ENCODE measurements at regions not wholly inside any gene's neighbourhood (a gene's known extent, or its start where the extent isn't known, plus 50 kb on each side); places are given as distances from the start of the nearest gene placed in this dataset.

DNA sequence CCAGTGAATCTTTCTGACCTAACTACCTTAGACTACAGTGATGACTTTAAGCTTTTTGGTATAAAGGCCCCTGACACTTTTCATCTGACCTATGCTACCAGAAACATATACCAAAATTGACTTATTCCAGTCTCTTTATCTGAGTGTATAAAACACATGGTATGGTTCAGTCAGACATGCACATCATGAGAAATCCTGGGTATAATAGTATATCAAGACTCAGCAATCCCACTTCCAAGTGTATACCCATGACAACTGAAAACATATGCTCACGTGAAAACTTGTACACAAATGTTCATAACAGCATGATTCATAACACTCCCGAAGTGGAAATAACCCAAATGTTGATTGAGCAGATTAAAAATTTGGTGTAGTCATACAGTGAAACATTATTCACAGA lies 70.0 kb upstream of the RPRM start:
- H2AK5ac ChIP-seq (ENCODE audit: low read depth, low read length), result no peak overlapping the region
- H3K79me2 ChIP-seq (ENCODE audit: control insufficient read depth in 1 of 2, insufficient read depth in 2 of 2, low read length in 2 of 2), result no peaks in the 10 kb centered on the region
- H2AFZ ChIP-seq (ENCODE audit: low read length), result no peak overlapping the region
- H3K79me1 ChIP-seq (ENCODE audit: low read depth, low read length), result no peaks in the 10 kb centered on the region
- no peak overlapping the region for H3K4ac ChIP-seq (replicated peaks; ENCODE audit: insufficient read length, low read depth, low read length)
- no peak overlapping the region for H3K23ac ChIP-seq (ENCODE audit: insufficient read length)
- no peak overlapping the region for H4K91ac ChIP-seq (replicated peaks; ENCODE audit: insufficient read length, low read length)
- FAIRE-seq, result no peak
- H3K18ac ChIP-seq (ENCODE audit: extremely low read depth, low read length), result no peak overlapping the region
- 88% methylated on average over 2 of the region's 2 CpGs; no CpG with 5 or more reads in 1 of the 2 experiments for WGBS, 2 experiments (ENCODE audit: extremely low coverage in 1 of 2, insufficient coverage in 1 of 2, insufficient read length in 1 of 2, insufficient replicate concordance in 2 of 2, low coverage in 1 of 2, low lambda C conversion rate in 2 of 2, missing lambda C conversion rate in 1 of 2)
- no peak overlapping the region for H3K4me3 ChIP-seq (ENCODE audit: extremely low read depth in 1 of 4, insufficient read depth in 2 of 4, low read depth in 3 of 4, low read length in 4 of 4)
- no peak overlapping the region for H2BK15ac ChIP-seq (ENCODE audit: low read length)
- no peak overlapping the region for H2BK12ac ChIP-seq (ENCODE audit: low read depth, low read length)
- CTCF ChIA-PET (ENCODE audit: partially characterized antibody), result interaction anchor here (1.1 to 1.9 kb wide), 3 partner anchors 29 to 622 kb away, joined by 3 to 7 read pairs (median 5); no protein-coding TSS in a partner anchor
- no peak overlapping the region for H2BK120ac ChIP-seq (replicated peaks; ENCODE audit: low read depth, low read length)
- no peak overlapping the region for H2BK20ac ChIP-seq (ENCODE audit: low read length)
- H3K4me1 ChIP-seq (replicated peaks in 1 of 4; ENCODE audit: control insufficient read depth in 3 of 4, insufficient read depth in 4 of 4, low read length in 3 of 4), result peaks cover 0 to 2% (median 0%) of the 10 kb centered on the region in 4 experiments; a peak in 2 of 7 replicates
- TF ChIP-seq SP1 (IDR thresholded peaks at IDR 0.05; ENCODE audit: low read depth, low read length) (no peak), CHD2 (IDR thresholded peaks at IDR 0.05; ENCODE audit: low read length) (no peak), RFX5 (IDR thresholded peaks at IDR 0.05; ENCODE audit: borderline replicate concordance, low read depth, low read length) (no peak), KDM4A (IDR thresholded peaks at IDR 0.05; ENCODE audit: low read depth, low read length, severe bottlenecking) (no peak), BCL11A (IDR thresholded peaks at IDR 0.05; ENCODE audit: low read depth in 2 of 2, low read length in 2 of 2) (no peak), RBBP5 (IDR thresholded peaks at IDR 0.05; ENCODE audit: borderline replicate concordance, low read depth, low read length) (no peak)
- H3K36me3 ChIP-seq (ENCODE audit: control insufficient read depth in 2 of 4, insufficient read depth in 4 of 4, low read length in 3 of 4), result no peaks in the 10 kb centered on the region
- H3K27ac ChIP-seq (ENCODE audit: low read depth, low read length), result no peak overlapping the region
- H4K8ac ChIP-seq (ENCODE audit: extremely low read depth, insufficient read depth, low read length), result no peak overlapping the region
- H3K4me2 ChIP-seq (ENCODE audit: insufficient read depth in 1 of 2, low read depth in 2 of 2, low read length in 2 of 2), result no peak overlapping the region
- H4K20me1 ChIP-seq (replicated peaks in 1 of 2; ENCODE audit: control insufficient read depth in 1 of 2, insufficient read depth in 2 of 2, low read length in 2 of 2), result no peaks in the 10 kb centered on the region
- no peak overlapping the region for H2BK5ac ChIP-seq (ENCODE audit: low read depth, low read length)
- H3K14ac ChIP-seq (ENCODE audit: insufficient read length), result no peak overlapping the region
- H3K27me3 ChIP-seq (replicated peaks in 1 of 4; ENCODE audit: control insufficient read depth in 3 of 4, extremely low read depth in 1 of 4, insufficient read depth in 3 of 4, low read length in 3 of 4), result no peaks in the 10 kb centered on the region
- no peaks in the 10 kb centered on the region for H3K23me2 ChIP-seq (ENCODE audit: low read depth, low read length)
- H4K5ac ChIP-seq (ENCODE audit: insufficient read length, low read depth, low read length), result no peak overlapping the region
- POLR2A ChIA-PET (ENCODE audit: partially characterized antibody), result no interaction called here
- no peaks in the 10 kb centered on the region for H3K9me3 ChIP-seq (ENCODE audit: insufficient read depth in 2 of 2, low read depth in 1 of 2, low read length in 1 of 2)
- H3K56ac ChIP-seq (replicated peaks; ENCODE audit: insufficient read length, low read depth, low read length), result no peak overlapping the region
- DNase-seq (ENCODE audit: low read depth in 1 of 2, low spot score in 2 of 2), result no peak
- no peak overlapping the region for H3K9ac ChIP-seq (replicated peaks in 1 of 4; ENCODE audit: extremely low read depth in 1 of 4, low read depth in 3 of 4, low read length in 3 of 4)
